Activated naive CD8-positive, alpha-beta T cell treated with anti-CD3 and anti-CD28 coated beads, Interleukin-2, amount 10 ng/mL, durations not matched to agents 7 days and 5 days (primary cell): ENCODE measurements at regions not wholly inside any gene's neighbourhood (a gene's known extent, or its start where the extent isn't known, plus 50 kb on each side); places are given as distances from the start of the nearest gene placed in this dataset.
"Not testable (repeated sequence)": the region's sequence is repeated elsewhere in the genome, so short reads cannot be mapped to it uniquely, and the experiment has no call there.

Experiments used
- ATAC-seq: fragments of 150-1000 bp; cut with Tn5 transposase; one replicate; pipeline ENCODE4 v1.10.0; 2021; ENCODE audit warnings: low read depth, moderate library complexity
- POLR2A ChIA-PET: fragments of 350-600 bp; sonication (Branson Sonifier 250); formaldehyde crosslinking; loops from one replicate; lab custom pipeline; 2021; ENCODE audit warnings: antibody characterized with exemption; lab: Charles Lee
- DNase-seq: peaks from one replicate; pipeline ENCODE4 v3.0.0; 2021
- H3K27ac Mint-ChIP-seq: one replicate; pipeline ENCODE4 v1.8.0; 2022; ENCODE audit warnings: mild to moderate bottlenecking, mixed read lengths
- H3K27me3 Mint-ChIP-seq: one replicate; pipeline ENCODE4 v1.8.0; 2022; ENCODE audit warnings: mild to moderate bottlenecking, moderate library complexity, mixed read lengths
- H3K36me3 Mint-ChIP-seq: one replicate; pipeline ENCODE4 v1.8.0; 2021; ENCODE audit warnings: mild to moderate bottlenecking, mixed read lengths
- H3K4me1 Mint-ChIP-seq: one replicate; pipeline ENCODE4 v1.8.0; 2021; ENCODE audit warnings: mixed read lengths
- H3K4me3 Mint-ChIP-seq: one replicate; pipeline ENCODE4 v1.8.0; 2022; ENCODE audit warnings: mild to moderate bottlenecking, moderate library complexity, mixed read lengths
- H3K9me3 Mint-ChIP-seq: one replicate; pipeline ENCODE4 v1.8.0; 2021; ENCODE audit warnings: mixed read lengths

DNA sequence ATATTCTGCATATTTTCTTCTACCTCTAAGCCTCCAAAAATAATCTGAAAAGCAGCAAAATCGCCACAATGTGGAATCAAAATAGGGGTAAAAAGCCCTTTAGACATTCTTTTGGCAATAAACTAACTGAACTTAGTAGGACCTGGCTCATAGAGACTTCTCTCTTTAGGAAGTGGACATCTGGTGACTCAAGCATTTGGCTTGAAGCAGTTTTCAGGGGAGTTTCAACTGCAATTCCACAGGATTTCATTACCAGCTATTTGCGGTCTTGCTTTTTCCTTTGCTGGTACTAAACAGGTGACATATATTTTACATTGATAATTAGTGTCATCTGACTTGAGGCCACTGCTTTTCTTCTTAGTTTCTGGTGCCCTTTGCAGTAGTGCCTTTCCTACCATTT lies 173.2 kb upstream of the FBN2 start:
- ATAC-seq (no peak), DNase-seq (no peak)
- H3K9me3 Mint-ChIP-seq = peaks cover 2% of the 10 kb centered on the region
- no peaks in the 10 kb centered on the region for H3K4me1 Mint-ChIP-seq
- no peak overlapping the region for H3K4me3 Mint-ChIP-seq
- no peak overlapping the region for H3K27ac Mint-ChIP-seq
- POLR2A ChIA-PET = no interaction called here
- H3K27me3 Mint-ChIP-seq = no peaks in the 10 kb centered on the region
- no peaks in the 10 kb centered on the region for H3K36me3 Mint-ChIP-seq

DNA sequence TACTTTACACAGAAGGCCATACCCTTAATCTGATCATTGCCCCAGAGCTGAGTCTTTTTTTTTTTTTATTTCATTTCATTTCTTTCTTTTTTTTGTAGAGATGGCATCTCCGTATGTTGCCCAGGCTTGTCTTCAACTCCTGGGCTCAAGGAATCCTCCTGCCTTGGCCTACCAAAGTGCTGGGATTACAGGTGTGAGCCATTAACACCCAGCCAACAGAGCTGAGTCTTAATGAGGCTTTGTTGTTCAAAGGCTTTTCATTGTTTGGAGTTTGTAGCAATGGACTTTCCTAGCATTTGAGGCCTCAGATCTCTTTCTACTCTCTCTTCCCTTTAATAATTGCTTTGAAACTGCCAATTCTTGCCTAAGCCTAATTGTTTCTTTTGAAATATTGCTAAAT lies 176.5 kb upstream of the FBN2 start:
- peaks cover 1% of the 10 kb centered on the region for H3K9me3 Mint-ChIP-seq
- H3K27ac Mint-ChIP-seq = no peak overlapping the region
- no peak for ATAC-seq
- no peak overlapping the region for H3K4me3 Mint-ChIP-seq
- POLR2A ChIA-PET = no interaction called here
- no peak for DNase-seq
- no peaks in the 10 kb centered on the region for H3K4me1 Mint-ChIP-seq
- H3K36me3 Mint-ChIP-seq = no peaks in the 10 kb centered on the region
- no peaks in the 10 kb centered on the region for H3K27me3 Mint-ChIP-seq

DNA sequence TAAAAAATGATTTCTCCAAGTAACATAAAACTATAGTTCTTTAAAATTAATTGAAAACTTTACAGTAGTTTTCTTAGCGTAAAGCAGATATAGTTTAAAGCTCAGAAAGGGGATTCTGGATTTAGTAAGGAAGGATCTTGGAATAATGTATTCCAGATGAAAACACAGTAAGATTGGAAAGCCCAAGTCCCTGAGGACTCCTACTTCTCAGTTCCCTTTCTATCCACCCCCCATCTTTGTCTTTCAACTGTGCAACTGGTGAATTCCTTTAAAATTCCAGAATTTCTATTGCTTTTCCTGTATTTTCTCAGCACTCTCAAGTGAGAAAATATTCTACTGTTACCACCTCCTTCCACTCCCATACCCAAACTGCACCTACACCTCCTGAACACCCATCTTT lies 184.5 kb upstream of the FBN2 start:
- ATAC-seq (no peak), DNase-seq (no peak)
- Mint-ChIP-seq H3K4me3 (no peak overlapping the region), H3K27me3 (no peaks in the 10 kb centered on the region), H3K9me3 (peaks cover 1% of the 10 kb centered on the region), H3K36me3 (no peaks in the 10 kb centered on the region), H3K27ac (no peak overlapping the region), H3K4me1 (no peaks in the 10 kb centered on the region)
- POLR2A ChIA-PET = no interaction called here

DNA sequence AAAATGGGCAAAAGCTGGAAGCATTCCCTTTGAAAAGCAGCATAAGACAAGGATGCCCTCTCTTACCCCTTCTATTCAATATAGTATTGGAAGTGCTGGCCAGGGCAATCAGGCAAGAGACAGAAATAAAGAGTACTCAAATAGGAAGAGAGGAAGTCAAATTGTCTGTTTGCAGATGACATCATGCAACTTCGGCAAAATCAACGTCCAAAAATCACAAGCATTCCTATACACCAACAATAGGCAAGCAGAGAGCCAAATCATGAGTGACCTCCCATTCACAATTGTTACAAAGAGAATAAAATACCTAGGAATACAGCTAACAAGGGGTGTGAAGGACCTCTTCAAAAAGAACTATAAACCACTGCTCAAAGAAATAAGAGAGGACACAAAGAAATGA lies 192.0 kb upstream of the FBN2 start:
- H3K27ac Mint-ChIP-seq, H3K9me3 Mint-ChIP-seq, DNase-seq, POLR2A ChIA-PET, H3K27me3 Mint-ChIP-seq, H3K4me1 Mint-ChIP-seq, H3K4me3 Mint-ChIP-seq, ATAC-seq, H3K36me3 Mint-ChIP-seq: not testable (repeated sequence)

DNA sequence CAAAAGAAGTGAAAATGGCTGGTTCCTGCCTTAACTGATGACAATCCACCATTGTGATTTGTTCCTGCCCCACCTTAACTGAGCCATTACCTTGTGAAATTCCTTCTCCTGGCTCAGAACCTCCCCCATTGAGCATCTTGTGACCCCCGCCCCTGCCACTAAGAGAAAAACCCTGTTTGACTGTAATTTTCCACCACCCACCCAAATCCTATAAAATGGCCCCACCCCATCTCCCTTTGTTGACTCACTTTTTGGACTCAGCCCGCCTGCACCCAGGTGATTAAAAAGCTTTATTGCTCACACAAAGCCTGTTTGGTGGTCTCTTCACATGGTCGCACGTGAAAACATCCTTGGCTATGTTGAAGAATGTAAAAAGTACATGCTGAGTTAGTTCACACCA lies 197.6 kb upstream of the FBN2 start:
- H3K27ac Mint-ChIP-seq, H3K36me3 Mint-ChIP-seq, H3K27me3 Mint-ChIP-seq: not testable (repeated sequence)

DNA sequence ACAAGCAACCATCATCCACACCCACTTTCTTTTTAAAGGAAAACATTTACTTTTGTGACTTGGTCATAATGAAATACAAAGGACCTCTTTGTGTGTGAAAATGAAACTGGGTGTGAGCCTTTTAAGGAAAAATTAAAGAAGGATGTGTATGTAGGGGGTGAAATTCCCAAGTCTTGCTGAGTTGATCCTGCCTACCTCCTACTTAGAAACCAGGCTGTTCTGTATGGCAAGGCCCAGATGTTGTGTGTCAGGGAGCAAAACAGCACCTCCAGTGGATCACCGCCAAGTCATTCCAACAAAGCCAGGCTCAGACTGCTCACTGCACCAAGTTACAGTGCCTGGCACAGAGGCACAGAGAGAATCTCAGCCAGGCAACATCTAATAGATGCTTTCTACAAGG lies 198.5 kb upstream of the FBN2 start:
- POLR2A ChIA-PET = no interaction called here
- no peaks in the 10 kb centered on the region for H3K4me1 Mint-ChIP-seq
- no peak overlapping the region for H3K27ac Mint-ChIP-seq
- ATAC-seq (no peak), DNase-seq (no peak)
- no peaks in the 10 kb centered on the region for H3K27me3 Mint-ChIP-seq
- H3K4me3 Mint-ChIP-seq = no peak overlapping the region
- H3K9me3 Mint-ChIP-seq = no peaks in the 10 kb centered on the region
- no peaks in the 10 kb centered on the region for H3K36me3 Mint-ChIP-seq

More for the DNA sequence above, 197.6 kb upstream of the FBN2 start:
- ATAC-seq, H3K9me3 Mint-ChIP-seq, H3K4me1 Mint-ChIP-seq, H3K4me3 Mint-ChIP-seq, POLR2A ChIA-PET, DNase-seq: not testable (repeated sequence)

DNA sequence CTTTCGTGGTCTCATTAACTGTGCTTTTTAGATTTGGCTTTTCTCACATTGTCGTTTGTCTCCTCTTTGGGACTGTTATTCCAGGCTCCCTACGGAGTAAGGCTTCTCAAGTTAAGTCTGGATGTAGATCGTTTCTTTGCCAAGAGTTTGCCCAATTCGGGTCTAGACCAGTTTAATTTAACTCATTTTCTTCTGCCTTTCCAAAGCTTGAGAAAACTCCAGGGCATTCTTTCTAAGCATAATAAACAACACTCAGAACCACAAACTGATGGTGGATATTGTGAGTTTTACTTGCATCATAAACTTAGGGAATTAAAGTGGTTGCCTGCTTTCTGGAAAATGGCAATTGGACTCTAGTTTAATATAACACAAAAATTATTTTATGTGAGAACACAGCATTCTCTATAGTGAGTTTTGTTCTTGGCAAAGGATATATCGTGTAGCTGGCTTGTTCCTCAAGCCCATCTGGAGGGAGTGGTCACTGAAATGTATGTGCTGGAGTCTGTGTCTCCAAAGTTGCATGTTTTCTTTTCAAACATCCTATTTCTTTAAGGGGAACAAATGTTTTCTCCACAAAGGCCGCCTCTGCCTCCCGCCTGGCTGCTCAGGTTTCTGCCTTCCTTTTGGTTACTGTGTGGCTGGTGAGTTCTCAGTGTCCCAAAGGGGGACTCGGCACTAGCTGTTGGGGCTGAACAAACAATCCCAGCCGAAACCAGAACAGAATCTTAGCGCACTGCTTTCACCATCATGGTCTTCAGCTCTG lies 211.3 kb upstream of the FBN2 start:
- no peaks in the 10 kb centered on the region for H3K9me3 Mint-ChIP-seq
- H3K4me3 Mint-ChIP-seq = no peak overlapping the region
- ATAC-seq = no peak
- POLR2A ChIA-PET = no interaction called here
- no peaks in the 10 kb centered on the region for H3K36me3 Mint-ChIP-seq
- H3K4me1 Mint-ChIP-seq = no peaks in the 10 kb centered on the region
- H3K27me3 Mint-ChIP-seq = no peaks in the 10 kb centered on the region
- DNase-seq = no peak
- no peak overlapping the region for H3K27ac Mint-ChIP-seq

DNA sequence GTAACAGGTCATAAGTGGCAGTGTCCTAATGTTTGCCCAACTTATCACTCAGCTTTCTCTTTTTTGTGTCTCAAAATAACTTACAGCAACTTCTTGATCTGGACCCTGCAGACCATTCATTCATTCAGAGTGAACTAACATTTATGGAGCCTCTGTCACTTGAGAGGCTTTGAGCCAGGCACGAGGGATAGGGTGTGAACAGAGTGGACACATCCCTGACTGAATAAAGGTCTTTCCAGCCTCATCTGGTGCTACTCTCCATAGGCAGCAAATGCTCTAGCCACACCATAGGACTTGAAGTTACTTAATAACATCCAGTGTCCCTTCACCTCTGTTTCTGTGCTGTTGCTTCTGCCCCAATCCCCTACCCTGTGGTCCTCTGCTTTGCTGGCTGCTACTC lies 212.1 kb upstream of the FBN2 start:
- Mint-ChIP-seq H3K4me1 (no peaks in the 10 kb centered on the region), H3K9me3 (no peaks in the 10 kb centered on the region), H3K4me3 (no peak overlapping the region), H3K27ac (no peak overlapping the region), H3K27me3 (no peaks in the 10 kb centered on the region), H3K36me3 (no peaks in the 10 kb centered on the region)
- POLR2A ChIA-PET = no interaction called here
- ATAC-seq (no peak), DNase-seq (no peak)

DNA sequence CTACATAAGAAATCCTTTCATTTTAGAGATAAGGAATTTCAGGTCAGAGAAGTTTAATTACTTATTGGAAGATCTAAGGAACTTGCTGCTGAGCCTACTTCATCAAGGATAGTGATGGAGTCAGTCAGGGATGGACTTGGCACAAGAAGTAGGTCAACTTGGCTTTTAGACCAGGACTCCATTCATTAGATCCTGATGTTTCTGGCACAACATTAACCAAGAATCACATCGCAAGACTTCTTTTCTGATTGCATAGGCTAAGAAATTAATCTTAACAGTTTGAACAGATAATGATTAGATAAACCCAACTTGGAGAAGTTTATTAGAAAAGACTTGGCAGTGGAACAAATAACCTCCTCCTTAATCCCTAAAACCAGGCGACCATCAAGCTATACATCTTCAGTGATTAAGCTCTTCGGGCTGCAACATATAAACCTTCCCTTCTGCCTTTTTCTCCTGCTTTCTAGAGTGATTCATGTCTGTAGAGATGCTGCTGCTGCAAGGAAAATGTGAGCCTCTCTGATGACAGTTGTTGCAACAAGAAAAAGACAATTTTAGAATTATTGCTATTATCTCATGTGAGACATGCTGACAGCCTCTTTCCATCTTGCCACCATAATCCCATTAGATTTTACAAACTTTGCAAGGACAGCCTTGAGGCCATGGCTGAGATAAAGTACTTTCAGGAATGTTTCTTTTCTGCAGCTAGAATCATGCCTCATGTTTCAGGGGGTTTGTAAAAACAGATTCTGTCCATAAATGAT lies 207.9 kb upstream of the SLC27A6 start:
- Mint-ChIP-seq H3K4me3 (no peak overlapping the region), H3K9me3 (peaks cover 5% of the 10 kb centered on the region), H3K36me3 (no peaks in the 10 kb centered on the region), H3K27me3 (no peaks in the 10 kb centered on the region), H3K27ac (no peak overlapping the region), H3K4me1 (no peaks in the 10 kb centered on the region)
- ATAC-seq (no peak), DNase-seq (no peak)
- POLR2A ChIA-PET = no interaction called here

DNA sequence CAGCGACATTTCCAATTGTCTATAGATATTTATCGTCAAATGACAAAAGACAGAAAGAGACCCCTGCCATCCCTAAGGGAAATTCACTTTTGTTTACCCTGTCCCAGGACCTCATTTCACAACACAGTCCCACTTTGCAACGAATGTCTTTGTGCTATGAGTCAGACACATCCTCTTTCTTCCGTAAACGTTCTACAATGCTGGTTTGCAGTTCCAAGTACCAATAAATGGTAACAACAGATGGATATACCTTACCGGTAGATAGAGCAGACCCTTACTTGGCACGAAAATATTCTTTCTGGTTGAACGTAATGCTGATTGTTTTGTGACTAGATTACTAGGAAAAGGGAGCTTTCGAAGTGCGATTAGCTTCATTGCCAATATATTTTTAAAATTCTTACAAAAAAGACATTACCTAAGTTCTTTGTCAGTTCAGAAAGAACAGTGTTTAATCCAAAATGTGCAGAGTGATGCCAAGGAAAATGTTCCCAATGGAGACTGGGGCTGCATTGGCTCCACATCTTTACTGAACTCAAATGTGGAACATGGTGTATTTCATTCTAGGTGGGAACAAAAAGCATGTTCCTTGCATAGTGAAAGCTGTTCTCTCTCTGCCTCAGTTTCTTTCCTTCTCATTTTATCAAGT lies 202.5 kb upstream of the SLC27A6 start:
- no peaks in the 10 kb centered on the region for H3K36me3 Mint-ChIP-seq
- ATAC-seq (no peak), DNase-seq (no peak)
- H3K27me3 Mint-ChIP-seq = no peaks in the 10 kb centered on the region
- H3K27ac Mint-ChIP-seq = no peak overlapping the region
- H3K9me3 Mint-ChIP-seq = peaks cover 5% of the 10 kb centered on the region
- H3K4me1 Mint-ChIP-seq = no peaks in the 10 kb centered on the region
- H3K4me3 Mint-ChIP-seq = no peak overlapping the region
- POLR2A ChIA-PET = no interaction called here

DNA sequence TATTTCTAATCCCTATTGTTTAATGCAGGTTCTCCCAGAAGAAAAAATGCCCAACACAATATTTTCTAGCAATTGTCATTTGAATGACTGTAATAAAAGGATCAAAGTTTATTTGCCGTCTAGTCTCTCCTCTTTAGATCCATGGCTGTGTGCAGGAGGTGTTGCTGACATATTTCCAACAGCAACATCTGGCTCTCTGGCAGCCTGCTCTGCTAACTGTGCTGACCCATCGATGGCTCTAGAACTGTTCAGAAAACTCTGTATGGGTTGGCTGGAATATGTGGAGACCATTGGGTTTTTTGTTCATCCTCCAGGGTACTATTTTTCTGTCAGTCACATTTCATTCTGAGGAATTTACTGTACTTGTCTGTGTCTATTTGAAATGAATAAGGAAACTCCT lies 202.0 kb upstream of the SLC27A6 start:
- no peak overlapping the region for H3K4me3 Mint-ChIP-seq
- H3K27me3 Mint-ChIP-seq = no peaks in the 10 kb centered on the region
- POLR2A ChIA-PET = no interaction called here
- ATAC-seq (no peak), DNase-seq (no peak)
- no peaks in the 10 kb centered on the region for H3K4me1 Mint-ChIP-seq
- H3K36me3 Mint-ChIP-seq = no peaks in the 10 kb centered on the region
- H3K27ac Mint-ChIP-seq = no peak overlapping the region
- peaks cover 5% of the 10 kb centered on the region for H3K9me3 Mint-ChIP-seq

DNA sequence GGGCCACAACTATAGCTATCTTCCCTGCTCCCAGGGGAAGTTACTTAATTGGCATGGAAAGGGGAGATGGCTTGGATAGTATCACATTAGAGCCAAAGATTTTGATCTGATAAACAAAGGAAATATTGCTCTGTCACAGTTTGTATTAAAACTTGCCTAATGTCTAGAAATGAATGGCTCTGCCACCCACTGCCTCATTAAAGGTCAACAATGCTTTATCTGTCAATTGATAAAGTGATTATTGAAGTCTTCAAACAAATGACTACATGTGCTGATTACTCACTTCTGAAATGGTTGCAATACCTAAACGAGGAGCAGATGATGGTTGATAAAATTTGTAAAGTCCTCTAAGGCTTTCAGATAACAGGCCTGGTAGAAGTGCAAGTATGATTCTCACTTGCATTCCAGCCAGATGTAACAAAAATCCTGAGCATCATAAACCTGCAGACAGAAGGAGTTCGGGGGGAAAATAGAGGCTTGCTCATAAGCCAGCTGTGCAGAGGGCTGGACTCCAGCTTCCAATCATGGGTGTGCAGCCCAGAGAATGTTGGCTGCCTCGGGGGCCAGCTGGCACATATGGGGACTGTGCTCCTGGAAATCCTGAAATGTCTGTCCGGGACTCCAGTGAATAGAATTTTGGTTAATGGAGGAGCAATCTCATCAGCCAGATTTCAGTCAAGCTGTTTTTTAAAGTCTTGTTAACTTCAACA lies 200.5 kb upstream of the SLC27A6 start:
- POLR2A ChIA-PET = no interaction called here
- no peaks in the 10 kb centered on the region for H3K4me1 Mint-ChIP-seq
- DNase-seq = no peak
- no peak overlapping the region for H3K4me3 Mint-ChIP-seq
- no peaks in the 10 kb centered on the region for H3K36me3 Mint-ChIP-seq
- peaks cover 3% of the 10 kb centered on the region for H3K9me3 Mint-ChIP-seq
- H3K27me3 Mint-ChIP-seq = peaks cover 2% of the 10 kb centered on the region
- ATAC-seq = no peak
- no peak overlapping the region for H3K27ac Mint-ChIP-seq

DNA sequence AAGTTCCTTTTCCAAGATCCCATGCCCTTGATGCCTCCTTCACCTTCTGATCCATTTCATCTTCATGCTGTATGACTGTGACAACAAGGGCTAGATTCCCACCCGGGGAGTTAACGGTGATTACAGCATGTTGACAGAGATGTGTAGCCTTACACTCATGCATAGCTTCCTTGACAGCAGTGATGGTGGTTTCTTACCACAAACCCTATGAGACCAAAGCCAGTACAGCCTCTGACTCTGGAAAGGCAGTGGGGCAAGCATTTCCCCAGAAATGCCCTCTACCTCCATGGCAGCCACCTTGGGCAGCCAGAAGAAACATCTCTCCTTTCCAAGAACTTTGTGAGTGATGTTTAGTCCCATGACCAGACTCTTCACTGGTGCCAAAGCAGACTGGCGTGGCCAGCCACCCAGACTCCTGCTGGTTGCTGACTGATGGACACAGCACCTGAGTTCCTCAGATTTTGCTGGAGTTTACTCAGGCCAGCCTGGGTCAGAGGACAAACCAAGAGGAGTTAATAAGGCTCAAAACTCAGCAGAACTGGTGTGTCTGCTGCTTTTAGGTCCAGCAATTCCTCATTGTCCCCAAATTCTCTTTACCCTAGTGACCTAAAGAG lies 199.7 kb upstream of the SLC27A6 start:
- Mint-ChIP-seq H3K27me3 (peaks cover 5% of the 10 kb centered on the region), H3K27ac (no peak overlapping the region), H3K9me3 (peaks cover 3% of the 10 kb centered on the region), H3K4me3 (no peak overlapping the region), H3K36me3 (no peaks in the 10 kb centered on the region), H3K4me1 (no peaks in the 10 kb centered on the region)
- DNase-seq (no peak), ATAC-seq (no peak)
- POLR2A ChIA-PET = no interaction called here
